ENCODE measurements at regions not wholly inside any gene's neighbourhood (a gene's known extent, or its start where the extent isn't known, plus 50 kb on each side); places are given as distances from the start of the nearest gene placed in this dataset.

- Histone ChIP-seq H4K20me1 (ENCODE audit: insufficient read depth, low read length) (no peaks in the 10 kb centered on the region), H3K4me3 (ENCODE audit: low read depth in 1 of 2, low read length in 2 of 2) (no peak overlapping the region), H2AFZ (ENCODE audit: low read depth, low read length) (no peak overlapping the region), H3K4me1 (ENCODE audit: insufficient read depth, low read length) (no peaks in the 10 kb centered on the region), H3K79me2 (ENCODE audit: insufficient read depth, low read length) (no peaks in the 10 kb centered on the region), H3K9me3 (ENCODE audit: insufficient read depth, low read length, severe bottlenecking) (no peaks in the 10 kb centered on the region), H3K9ac (ENCODE audit: low read depth, low read length) (no peak overlapping the region), H3K27ac (ENCODE audit: low read length) (no peak overlapping the region), H3K4me2 (ENCODE audit: insufficient read depth, low read length) (no peak overlapping the region), H3K36me3 (ENCODE audit: insufficient read depth, low read length) (no peaks in the 10 kb centered on the region), H3K27me3 (ENCODE audit: insufficient read depth, low read length, poor library complexity) (no peaks in the 10 kb centered on the region)
- ATAC-seq (ENCODE audit: insufficient read depth, low read depth) (no peak), DNase-seq (no peak)
- TF ChIP-seq CTCF (IDR thresholded peaks at IDR 0.05; ENCODE audit: borderline replicate concordance, extremely low read depth, low read length, poor library complexity, severe bottlenecking) (no peak), EZH2 (IDR thresholded peaks at IDR 0.05; ENCODE audit: borderline replicate concordance, low read depth, low read length, severe bottlenecking) (no peak)
Measured at GRCh38 chr1:209503196-209503595, 80.3 kb upstream of the CAMK1G start.

GRCh38 chr1:209504571-209504970 lies 78.9 kb upstream of the CAMK1G start:
- no peak overlapping the region for H3K4me2 ChIP-seq (ENCODE audit: insufficient read depth, low read length)
- TF ChIP-seq EZH2 (IDR thresholded peaks at IDR 0.05; ENCODE audit: borderline replicate concordance, low read depth, low read length, severe bottlenecking) (no peak), CTCF (IDR thresholded peaks at IDR 0.05; ENCODE audit: borderline replicate concordance, extremely low read depth, low read length, poor library complexity, severe bottlenecking) (no peak)

GRCh38 chr1:209505044-209505443 lies 78.5 kb upstream of the CAMK1G start:
- H3K4me1 ChIP-seq (ENCODE audit: insufficient read depth, low read length): no peaks in the 10 kb centered on the region
- H3K79me2 ChIP-seq (ENCODE audit: insufficient read depth, low read length): no peaks in the 10 kb centered on the region
- H3K27me3 ChIP-seq (ENCODE audit: insufficient read depth, low read length, poor library complexity): no peaks in the 10 kb centered on the region
- ATAC-seq (ENCODE audit: insufficient read depth, low read depth): no peak
- H3K9ac ChIP-seq (ENCODE audit: low read depth, low read length): no peak overlapping the region
- H2AFZ ChIP-seq (ENCODE audit: low read depth, low read length): no peak overlapping the region
- H3K36me3 ChIP-seq (ENCODE audit: insufficient read depth, low read length): no peaks in the 10 kb centered on the region
- no peak for TF ChIP-seq CTCF (IDR thresholded peaks at IDR 0.05; ENCODE audit: borderline replicate concordance, extremely low read depth, low read length, poor library complexity, severe bottlenecking)
- TF ChIP-seq EZH2 (IDR thresholded peaks at IDR 0.05; ENCODE audit: borderline replicate concordance, low read depth, low read length, severe bottlenecking): no peak
- DNase-seq: no peak
- H4K20me1 ChIP-seq (ENCODE audit: insufficient read depth, low read length): no peaks in the 10 kb centered on the region
- H3K27ac ChIP-seq (ENCODE audit: low read length): no peak overlapping the region
- no peaks in the 10 kb centered on the region for H3K9me3 ChIP-seq (ENCODE audit: insufficient read depth, low read length, severe bottlenecking)
- no peak overlapping the region for H3K4me2 ChIP-seq (ENCODE audit: insufficient read depth, low read length)
- no peak overlapping the region for H3K4me3 ChIP-seq (ENCODE audit: low read depth in 1 of 2, low read length in 2 of 2)

More at GRCh38 chr1:209504571-209504970, 78.9 kb upstream of the CAMK1G start:
- H3K27me3 ChIP-seq (ENCODE audit: insufficient read depth, low read length, poor library complexity): no peaks in the 10 kb centered on the region
- H2AFZ ChIP-seq (ENCODE audit: low read depth, low read length): no peak overlapping the region
- H3K9me3 ChIP-seq (ENCODE audit: insufficient read depth, low read length, severe bottlenecking): no peaks in the 10 kb centered on the region
- ATAC-seq (ENCODE audit: insufficient read depth, low read depth): no peak
- no peak overlapping the region for H3K4me3 ChIP-seq (ENCODE audit: low read depth in 1 of 2, low read length in 2 of 2)
- DNase-seq: no peak
- no peak overlapping the region for H3K9ac ChIP-seq (ENCODE audit: low read depth, low read length)
- H3K36me3 ChIP-seq (ENCODE audit: insufficient read depth, low read length): no peaks in the 10 kb centered on the region
- no peak overlapping the region for H3K27ac ChIP-seq (ENCODE audit: low read length)
- H4K20me1 ChIP-seq (ENCODE audit: insufficient read depth, low read length): no peaks in the 10 kb centered on the region
- H3K4me1 ChIP-seq (ENCODE audit: insufficient read depth, low read length): no peaks in the 10 kb centered on the region
- H3K79me2 ChIP-seq (ENCODE audit: insufficient read depth, low read length): no peaks in the 10 kb centered on the region

GRCh38 chr1:209506101-209506500 lies 77.4 kb upstream of the CAMK1G start:
- Histone ChIP-seq H3K27me3 (ENCODE audit: insufficient read depth, low read length, poor library complexity) (no peaks in the 10 kb centered on the region), H3K9ac (ENCODE audit: low read depth, low read length) (no peak overlapping the region), H3K4me1 (ENCODE audit: insufficient read depth, low read length) (no peaks in the 10 kb centered on the region), H3K4me2 (ENCODE audit: insufficient read depth, low read length) (no peak overlapping the region), H3K9me3 (ENCODE audit: insufficient read depth, low read length, severe bottlenecking) (no peaks in the 10 kb centered on the region), H2AFZ (ENCODE audit: low read depth, low read length) (no peak overlapping the region), H3K79me2 (ENCODE audit: insufficient read depth, low read length) (no peaks in the 10 kb centered on the region), H4K20me1 (ENCODE audit: insufficient read depth, low read length) (no peaks in the 10 kb centered on the region), H3K27ac (ENCODE audit: low read length) (no peak overlapping the region), H3K4me3 (ENCODE audit: low read depth in 1 of 2, low read length in 2 of 2) (no peak overlapping the region), H3K36me3 (ENCODE audit: insufficient read depth, low read length) (no peaks in the 10 kb centered on the region)
- ATAC-seq (ENCODE audit: insufficient read depth, low read depth): peak; percentile 75
- TF ChIP-seq EZH2 (IDR thresholded peaks at IDR 0.05; ENCODE audit: borderline replicate concordance, low read depth, low read length, severe bottlenecking) (no peak), CTCF (IDR thresholded peaks at IDR 0.05; ENCODE audit: borderline replicate concordance, extremely low read depth, low read length, poor library complexity, severe bottlenecking) (no peak)
- peak; percentile 8 for DNase-seq

All from DND-41 (cell line).